ENCODE measurements at regions not wholly inside any gene's neighbourhood (a gene's known extent, or its start where the extent isn't known, plus 50 kb on each side); places are given as distances from the start of the nearest gene placed in this dataset.

DNA sequence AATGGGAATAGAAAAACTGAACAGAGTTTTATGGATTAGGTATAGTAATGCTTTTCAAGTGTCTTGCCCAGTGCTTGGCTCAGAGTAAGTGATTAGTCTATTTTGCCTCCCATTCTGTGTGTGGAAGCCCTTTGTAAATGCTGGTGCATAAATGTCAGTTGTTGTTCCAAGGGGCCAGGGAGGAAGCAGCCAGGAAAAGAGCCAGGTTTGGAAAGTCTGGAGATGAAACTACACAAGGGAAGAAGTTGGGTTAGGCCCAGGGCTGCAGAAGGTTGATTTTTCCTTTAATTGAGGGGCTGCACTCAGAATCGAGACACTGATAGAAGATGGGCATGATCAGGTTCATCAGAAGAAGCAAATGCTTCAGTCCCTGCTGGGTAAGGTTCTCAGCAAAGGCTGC, 484.0 kb downstream of the OLFM4 start:
- no peak overlapping the region for H4K91ac ChIP-seq (ENCODE audit: low read length)
- H3K4ac ChIP-seq (ENCODE audit: low read depth in 1 of 2, low read length in 2 of 2) = no peak overlapping the region
- no peak overlapping the region for H3K4me2 ChIP-seq (ENCODE audit: low read length, poor library complexity, severe bottlenecking)
- no peak overlapping the region for H4K8ac ChIP-seq (ENCODE audit: low read length)
- no peaks in the 10 kb centered on the region for H3K79me1 ChIP-seq (replicated peaks; ENCODE audit: low read length, poor library complexity, severe bottlenecking)
- no peaks in the 10 kb centered on the region for H3K4me1 ChIP-seq (ENCODE audit: control insufficient read depth, insufficient read depth, low read depth, low read length)
- peaks cover 8% of the 10 kb centered on the region for H3K9me3 ChIP-seq (ENCODE audit: control insufficient read depth, low read length)
- no peak overlapping the region for H2BK12ac ChIP-seq (ENCODE audit: low read length in 2 of 2)
- H3K23ac ChIP-seq (ENCODE audit: low read length in 2 of 2) = no peak overlapping the region
- H2BK5ac ChIP-seq (ENCODE audit: low read depth, low read length, poor library complexity, severe bottlenecking) = no peak overlapping the region
- WGBS = 22% methylated on average over 1 of the region's 1 CpG
- H3K14ac ChIP-seq (ENCODE audit: low read length in 2 of 2) = no peak overlapping the region
- DNase-seq = no peak
- H3K27ac ChIP-seq (ENCODE audit: low read length, poor library complexity, severe bottlenecking) = no peak overlapping the region
- H3K27me3 ChIP-seq (ENCODE audit: control insufficient read depth in 1 of 2, insufficient read depth in 1 of 2, low read length in 2 of 2) = no peaks in the 10 kb centered on the region
- H3K36me3 ChIP-seq (ENCODE audit: control insufficient read depth in 1 of 2, insufficient read depth in 2 of 2, low read depth in 1 of 2, low read length in 2 of 2) = no peaks in the 10 kb centered on the region
- H3K4me3 ChIP-seq (ENCODE audit: insufficient read depth in 1 of 2, low read depth in 1 of 2, low read length in 2 of 2) = no peak overlapping the region
- no peak overlapping the region for H2AFZ ChIP-seq (ENCODE audit: low read depth, low read length)
- H2BK120ac ChIP-seq (ENCODE audit: low read depth, low read length) = no peak overlapping the region
- no peak overlapping the region for H2AK5ac ChIP-seq (ENCODE audit: low read length, severe bottlenecking)
- no peak overlapping the region for H2BK15ac ChIP-seq (ENCODE audit: low read depth, poor library complexity, severe bottlenecking)
- no peak overlapping the region for H3K9ac ChIP-seq (ENCODE audit: low read length)
- H3K18ac ChIP-seq (ENCODE audit: low read depth in 1 of 2, low read length in 2 of 2) = no peak overlapping the region

DNA sequence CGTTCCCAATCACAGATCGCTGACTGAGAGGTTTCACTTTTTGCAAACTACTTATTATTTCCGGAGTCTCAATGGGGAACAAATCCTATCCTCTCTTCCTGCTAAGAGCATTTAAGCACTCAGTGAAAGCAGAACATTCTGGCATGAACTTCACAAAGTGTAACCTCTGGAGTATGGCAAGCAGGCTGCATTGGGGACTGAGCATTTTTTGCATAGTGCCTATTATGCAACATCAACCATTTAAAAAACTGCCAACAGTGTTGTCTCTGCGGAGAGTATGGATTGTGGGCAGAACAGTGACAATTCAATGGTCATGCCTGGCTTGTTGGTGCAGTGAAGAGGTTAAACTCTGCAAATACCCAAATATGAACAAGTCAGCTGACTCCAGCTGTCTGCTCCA, 484.6 kb downstream of the OLFM4 start:
- Histone ChIP-seq H3K27ac (ENCODE audit: low read length, poor library complexity, severe bottlenecking) (no peak overlapping the region), H3K4me2 (ENCODE audit: low read length, poor library complexity, severe bottlenecking) (no peak overlapping the region), H3K23ac (ENCODE audit: low read length in 2 of 2) (no peak overlapping the region), H3K4me3 (ENCODE audit: insufficient read depth in 1 of 2, low read depth in 1 of 2, low read length in 2 of 2) (no peak overlapping the region), H3K36me3 (ENCODE audit: control insufficient read depth in 1 of 2, insufficient read depth in 2 of 2, low read depth in 1 of 2, low read length in 2 of 2) (no peaks in the 10 kb centered on the region), H3K9ac (ENCODE audit: low read length) (no peak overlapping the region), H3K14ac (ENCODE audit: low read length in 2 of 2) (no peak overlapping the region), H4K8ac (ENCODE audit: low read length) (no peak overlapping the region), H2BK5ac (ENCODE audit: low read depth, low read length, poor library complexity, severe bottlenecking) (no peak overlapping the region), H3K9me3 (ENCODE audit: control insufficient read depth, low read length) (peaks cover 8% of the 10 kb centered on the region), H3K27me3 (ENCODE audit: control insufficient read depth in 1 of 2, insufficient read depth in 1 of 2, low read length in 2 of 2) (no peaks in the 10 kb centered on the region), H2BK12ac (ENCODE audit: low read length in 2 of 2) (no peak overlapping the region), H3K4me1 (ENCODE audit: control insufficient read depth, insufficient read depth, low read depth, low read length) (no peaks in the 10 kb centered on the region), H3K79me1 (replicated peaks; ENCODE audit: low read length, poor library complexity, severe bottlenecking) (no peaks in the 10 kb centered on the region), H2BK15ac (ENCODE audit: low read depth, poor library complexity, severe bottlenecking) (no peak overlapping the region), H3K18ac (ENCODE audit: low read depth in 1 of 2, low read length in 2 of 2) (no peak overlapping the region), H2AK5ac (ENCODE audit: low read length, severe bottlenecking) (no peak overlapping the region), H3K4ac (ENCODE audit: low read depth in 1 of 2, low read length in 2 of 2) (no peak overlapping the region), H4K91ac (ENCODE audit: low read length) (no peak overlapping the region), H2BK120ac (ENCODE audit: low read depth, low read length) (no peak overlapping the region), H2AFZ (ENCODE audit: low read depth, low read length) (no peak overlapping the region)
- no peak for DNase-seq
- WGBS = 51% methylated on average over 3 of the region's 4 CpGs

DNA sequence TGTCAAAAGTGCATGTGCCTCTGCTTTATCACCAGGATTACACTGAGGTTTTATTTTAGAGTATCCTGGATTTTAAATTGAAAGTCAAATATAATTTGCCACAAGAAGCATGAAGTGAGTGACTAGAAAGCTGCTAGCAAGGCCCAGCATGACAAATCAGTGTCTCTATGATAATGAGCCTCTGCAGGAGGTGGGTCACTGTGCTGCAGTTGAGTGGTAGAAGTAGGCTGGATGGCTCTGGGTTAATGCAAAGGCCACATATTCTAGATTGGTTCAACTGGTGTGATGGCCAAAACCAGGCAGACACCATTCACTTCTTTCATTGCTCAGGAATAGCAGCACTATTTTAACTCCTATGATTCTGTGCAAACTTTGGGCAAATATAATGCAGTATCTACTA, 491.5 kb downstream of the OLFM4 start:
- Histone ChIP-seq H3K27me3 (ENCODE audit: control insufficient read depth in 1 of 2, insufficient read depth in 1 of 2, low read length in 2 of 2) (no peaks in the 10 kb centered on the region), H3K18ac (ENCODE audit: low read depth in 1 of 2, low read length in 2 of 2) (no peak overlapping the region), H2BK5ac (ENCODE audit: low read depth, low read length, poor library complexity, severe bottlenecking) (no peak overlapping the region), H2AK5ac (ENCODE audit: low read length, severe bottlenecking) (no peak overlapping the region), H3K9ac (ENCODE audit: low read length) (no peak overlapping the region), H3K4ac (ENCODE audit: low read depth in 1 of 2, low read length in 2 of 2) (no peak overlapping the region), H2AFZ (ENCODE audit: low read depth, low read length) (no peak overlapping the region), H3K4me1 (ENCODE audit: control insufficient read depth, insufficient read depth, low read depth, low read length) (no peaks in the 10 kb centered on the region), H3K4me3 (ENCODE audit: insufficient read depth in 1 of 2, low read depth in 1 of 2, low read length in 2 of 2) (no peak overlapping the region), H3K4me2 (ENCODE audit: low read length, poor library complexity, severe bottlenecking) (no peak overlapping the region), H3K27ac (ENCODE audit: low read length, poor library complexity, severe bottlenecking) (no peak overlapping the region), H3K14ac (ENCODE audit: low read length in 2 of 2) (no peak overlapping the region), H2BK15ac (ENCODE audit: low read depth, poor library complexity, severe bottlenecking) (no peak overlapping the region), H4K8ac (ENCODE audit: low read length) (no peak overlapping the region), H3K79me1 (replicated peaks; ENCODE audit: low read length, poor library complexity, severe bottlenecking) (no peaks in the 10 kb centered on the region), H3K23ac (ENCODE audit: low read length in 2 of 2) (no peak overlapping the region), H2BK12ac (ENCODE audit: low read length in 2 of 2) (no peak overlapping the region), H4K91ac (ENCODE audit: low read length) (no peak overlapping the region), H3K36me3 (ENCODE audit: control insufficient read depth in 1 of 2, insufficient read depth in 2 of 2, low read depth in 1 of 2, low read length in 2 of 2) (no peaks in the 10 kb centered on the region), H2BK120ac (ENCODE audit: low read depth, low read length) (no peak overlapping the region), H3K9me3 (ENCODE audit: control insufficient read depth, low read length) (no peaks in the 10 kb centered on the region)
- no peak for DNase-seq

DNA sequence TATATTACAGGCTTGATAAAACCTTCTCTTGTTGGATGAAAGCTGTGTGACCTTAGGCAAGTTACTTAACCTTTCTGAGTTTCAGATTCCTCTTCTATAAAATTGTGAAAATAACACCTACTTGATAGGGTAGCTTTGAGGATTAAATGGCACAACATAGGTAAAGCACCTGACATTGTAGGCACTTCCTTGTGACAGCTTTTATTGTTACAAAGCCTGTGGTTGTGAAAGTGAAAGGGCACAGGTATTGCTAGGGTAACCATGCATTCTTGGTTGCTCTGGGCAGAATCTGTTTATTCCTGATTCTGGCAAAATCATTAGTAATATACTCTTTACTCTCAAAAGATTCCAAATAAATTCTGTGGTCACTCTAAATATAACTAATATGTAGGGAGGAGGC, 493.4 kb downstream of the OLFM4 start:
- Histone ChIP-seq H3K4me2 (ENCODE audit: low read length, poor library complexity, severe bottlenecking) (no peak overlapping the region), H3K27me3 (ENCODE audit: control insufficient read depth in 1 of 2, insufficient read depth in 1 of 2, low read length in 2 of 2) (no peaks in the 10 kb centered on the region), H3K18ac (ENCODE audit: low read depth in 1 of 2, low read length in 2 of 2) (no peak overlapping the region), H3K4me3 (ENCODE audit: insufficient read depth in 1 of 2, low read depth in 1 of 2, low read length in 2 of 2) (no peak overlapping the region), H3K4ac (ENCODE audit: low read depth in 1 of 2, low read length in 2 of 2) (no peak overlapping the region), H3K9me3 (ENCODE audit: control insufficient read depth, low read length) (no peaks in the 10 kb centered on the region), H3K14ac (ENCODE audit: low read length in 2 of 2) (no peak overlapping the region), H3K4me1 (ENCODE audit: control insufficient read depth, insufficient read depth, low read depth, low read length) (no peaks in the 10 kb centered on the region), H4K8ac (ENCODE audit: low read length) (no peak overlapping the region), H2BK120ac (ENCODE audit: low read depth, low read length) (no peak overlapping the region), H2AK5ac (ENCODE audit: low read length, severe bottlenecking) (no peak overlapping the region), H2BK12ac (ENCODE audit: low read length in 2 of 2) (no peak overlapping the region), H4K91ac (ENCODE audit: low read length) (no peak overlapping the region), H2BK5ac (ENCODE audit: low read depth, low read length, poor library complexity, severe bottlenecking) (no peak overlapping the region), H3K79me1 (replicated peaks; ENCODE audit: low read length, poor library complexity, severe bottlenecking) (no peaks in the 10 kb centered on the region), H2AFZ (ENCODE audit: low read depth, low read length) (no peak overlapping the region), H3K23ac (ENCODE audit: low read length in 2 of 2) (no peak overlapping the region), H3K9ac (ENCODE audit: low read length) (no peak overlapping the region), H2BK15ac (ENCODE audit: low read depth, poor library complexity, severe bottlenecking) (no peak overlapping the region), H3K27ac (ENCODE audit: low read length, poor library complexity, severe bottlenecking) (no peak overlapping the region), H3K36me3 (ENCODE audit: control insufficient read depth in 1 of 2, insufficient read depth in 2 of 2, low read depth in 1 of 2, low read length in 2 of 2) (no peaks in the 10 kb centered on the region)
- DNase-seq = no peak

Data from mesenchymal stem cell (in vitro differentiated cells and primary cell).